Prostate gland (tissue), 2 donors: ENCODE measurements at regions not wholly inside any gene's neighbourhood (a gene's known extent, or its start where the extent isn't known, plus 50 kb on each side); places are given as distances from the start of the nearest gene placed in this dataset.

Experiments
- POLR2A ChIP-seq: fragments of 450-650 bp; IDR thresholded peaks from one replicate; pipeline ENCODE4 v1.6.1; 2016; ENCODE audit warnings: antibody characterized with exemption, mild to moderate bottlenecking
- POLR2AphosphoS5 ChIP-seq: sonication (generic); formaldehyde crosslinking; IDR thresholded peaks from one replicate; pipeline ENCODE4 v1.6.1; 2017; ENCODE audit warnings: antibody characterized with exemption
- TF ChIP-seq, protein P1 (sequence below), 4 experiments: fragments of 200-600 bp in 2 of 4; fragments of 450-650 bp in 2 of 4; sonication (generic) in 2 of 4; IDR thresholded peaks; 1 replicate in 3 of 4; 2 replicates in 1 of 4; pipeline ENCODE4 v1.5.1; 2016 to 2019; ENCODE audit warnings: antibody characterized with exemption in 4 of 4, mild to moderate bottlenecking in 2 of 4, moderate library complexity in 2 of 4

DNA sequence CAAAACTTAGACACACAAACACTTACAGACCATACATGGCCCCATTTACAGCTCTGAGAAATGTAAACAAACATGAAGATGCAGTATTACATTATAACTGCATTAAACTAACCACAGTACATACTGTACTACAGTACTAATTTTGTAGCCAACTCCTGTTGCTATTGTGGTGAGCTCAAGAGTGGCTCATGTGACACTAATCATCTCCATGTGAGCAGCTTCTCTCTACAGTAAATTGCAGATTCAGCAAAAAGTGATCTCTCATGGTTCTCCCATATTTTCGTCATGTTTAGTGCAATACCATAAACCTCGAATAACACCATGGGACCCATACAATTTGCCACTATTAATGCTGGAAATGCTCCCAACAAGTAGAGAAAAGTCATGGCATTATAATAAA is 860.4 kb downstream of the EPHA7 start:
- TF ChIP-seq, protein P1, sequence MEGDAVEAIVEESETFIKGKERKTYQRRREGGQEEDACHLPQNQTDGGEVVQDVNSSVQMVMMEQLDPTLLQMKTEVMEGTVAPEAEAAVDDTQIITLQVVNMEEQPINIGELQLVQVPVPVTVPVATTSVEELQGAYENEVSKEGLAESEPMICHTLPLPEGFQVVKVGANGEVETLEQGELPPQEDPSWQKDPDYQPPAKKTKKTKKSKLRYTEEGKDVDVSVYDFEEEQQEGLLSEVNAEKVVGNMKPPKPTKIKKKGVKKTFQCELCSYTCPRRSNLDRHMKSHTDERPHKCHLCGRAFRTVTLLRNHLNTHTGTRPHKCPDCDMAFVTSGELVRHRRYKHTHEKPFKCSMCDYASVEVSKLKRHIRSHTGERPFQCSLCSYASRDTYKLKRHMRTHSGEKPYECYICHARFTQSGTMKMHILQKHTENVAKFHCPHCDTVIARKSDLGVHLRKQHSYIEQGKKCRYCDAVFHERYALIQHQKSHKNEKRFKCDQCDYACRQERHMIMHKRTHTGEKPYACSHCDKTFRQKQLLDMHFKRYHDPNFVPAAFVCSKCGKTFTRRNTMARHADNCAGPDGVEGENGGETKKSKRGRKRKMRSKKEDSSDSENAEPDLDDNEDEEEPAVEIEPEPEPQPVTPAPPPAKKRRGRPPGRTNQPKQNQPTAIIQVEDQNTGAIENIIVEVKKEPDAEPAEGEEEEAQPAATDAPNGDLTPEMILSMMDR (IDR thresholded peaks at IDR 0.05), result no peak
- TF ChIP-seq POLR2A, result no peak
- no peak for TF ChIP-seq POLR2AphosphoS5
